Dermis microvascular lymphatic vessel endothelial cell (primary cell): ENCODE measurements at regions not wholly inside any gene's neighbourhood (a gene's known extent, or its start where the extent isn't known, plus 50 kb on each side); places are given as distances from the start of the nearest gene placed in this dataset.

Experiments used
- DNase-seq, 2 donors: peaks; one replicate each; pipeline versions ENCODE4 v3.0.0 to v3.0.0-alpha.2; 2010; ENCODE audit warnings: low read depth in 2 of 2

DNA sequence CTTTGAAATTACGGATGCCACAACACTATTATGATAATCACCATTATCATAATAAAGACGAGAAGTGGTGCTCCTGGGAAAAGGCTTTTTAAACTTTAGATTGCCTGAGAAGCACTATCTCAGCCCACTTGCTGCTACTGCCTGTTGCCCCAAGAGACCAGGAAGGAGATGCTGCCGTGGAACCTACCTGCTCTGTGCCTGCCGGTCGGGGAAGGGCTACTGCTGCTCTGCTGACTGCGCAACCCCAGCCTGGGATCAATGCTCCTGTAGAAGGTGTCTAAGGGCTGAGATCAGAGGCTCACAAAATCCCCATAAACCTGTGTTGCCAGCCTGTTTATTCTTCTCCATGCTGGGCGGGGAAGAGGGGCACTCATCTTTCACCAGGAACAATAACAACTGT, 145.3 kb upstream of the VCX3B start:
- DNase-seq = no peak

DNA sequence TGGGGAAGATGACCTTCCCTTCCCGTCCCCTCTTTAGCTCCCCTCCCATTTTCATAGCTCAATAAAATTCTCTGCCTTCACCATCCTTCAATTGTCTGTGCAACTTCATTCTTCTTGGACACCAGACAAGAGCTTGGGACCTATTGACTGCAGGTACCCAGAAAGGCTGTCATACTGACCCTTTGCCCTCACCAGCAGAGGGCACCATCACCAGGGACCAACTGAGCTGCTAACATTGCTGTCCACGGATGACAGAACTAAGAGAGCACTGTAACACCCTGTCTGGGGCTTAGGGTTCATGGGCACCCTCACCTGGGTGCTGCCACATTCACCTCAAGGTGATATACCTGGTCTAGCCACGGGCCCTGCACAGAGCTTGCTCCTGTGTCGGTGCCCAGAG, 141.3 kb upstream of the VCX3B start:
- no peak for DNase-seq

DNA sequence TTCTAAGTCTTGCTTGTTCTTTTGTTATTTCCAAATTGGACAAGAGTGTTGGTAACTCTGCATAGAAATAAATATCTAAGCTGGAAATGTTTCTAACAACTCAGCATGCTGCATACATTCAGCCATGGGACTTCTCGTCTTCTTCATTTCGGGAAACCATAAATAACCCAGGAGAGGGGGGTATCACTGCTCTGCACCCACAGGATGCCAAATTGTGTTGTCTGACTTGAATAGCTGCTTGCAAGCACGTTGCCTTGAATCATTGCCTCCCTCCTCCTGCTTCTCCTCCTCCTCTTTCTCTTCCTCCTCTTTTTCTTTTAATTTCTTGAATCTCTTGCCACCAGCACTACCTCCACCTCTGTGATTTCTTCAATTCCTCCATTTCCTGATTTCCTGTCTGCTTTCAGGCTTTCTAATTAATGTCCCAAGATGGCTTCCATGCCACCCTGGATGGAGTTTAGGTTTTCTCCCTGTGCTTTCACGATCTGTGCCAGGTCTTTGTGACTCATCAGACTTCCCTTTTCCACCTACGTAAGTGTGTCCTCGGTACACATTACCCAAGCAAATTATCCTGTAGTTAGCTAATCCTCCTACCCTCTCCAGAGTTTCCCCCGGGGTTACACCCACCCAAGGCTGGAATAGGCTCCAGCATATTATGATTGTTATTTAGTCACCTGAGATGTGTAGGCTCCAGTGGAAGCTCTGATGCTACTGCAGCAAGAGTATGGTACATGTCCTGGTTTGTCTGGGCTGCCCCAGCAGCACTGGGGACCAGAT, 122.6 kb upstream of the VCX3B start:
- DNase-seq = no peak

GRCh38 chrX:8345473-8345872, 119.2 kb upstream of the VCX3B start:
- DNase-seq = no peak

DNA sequence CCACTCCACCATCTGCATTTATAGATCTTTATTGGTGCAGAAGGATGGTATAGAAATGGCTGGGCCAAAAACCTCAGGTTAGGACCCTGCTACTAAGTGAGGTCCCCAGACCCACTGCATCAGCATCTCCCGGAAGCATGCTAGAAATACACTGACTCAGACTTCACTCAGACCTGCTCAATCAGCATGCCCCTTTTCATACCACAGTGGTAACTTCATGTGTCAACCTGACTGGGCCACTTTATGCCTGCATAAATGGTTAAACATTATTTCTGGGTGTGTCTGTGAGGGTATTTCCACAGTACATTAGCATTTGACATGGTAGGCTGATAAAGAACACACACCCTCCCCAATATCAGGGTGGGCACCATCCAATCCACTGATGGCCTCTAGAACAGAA, 118.6 kb upstream of the VCX3B start:
- DNase-seq = no peak

GRCh38 chrX:8346892-8347291, 117.7 kb upstream of the VCX3B start:
- DNase-seq = no peak

DNA sequence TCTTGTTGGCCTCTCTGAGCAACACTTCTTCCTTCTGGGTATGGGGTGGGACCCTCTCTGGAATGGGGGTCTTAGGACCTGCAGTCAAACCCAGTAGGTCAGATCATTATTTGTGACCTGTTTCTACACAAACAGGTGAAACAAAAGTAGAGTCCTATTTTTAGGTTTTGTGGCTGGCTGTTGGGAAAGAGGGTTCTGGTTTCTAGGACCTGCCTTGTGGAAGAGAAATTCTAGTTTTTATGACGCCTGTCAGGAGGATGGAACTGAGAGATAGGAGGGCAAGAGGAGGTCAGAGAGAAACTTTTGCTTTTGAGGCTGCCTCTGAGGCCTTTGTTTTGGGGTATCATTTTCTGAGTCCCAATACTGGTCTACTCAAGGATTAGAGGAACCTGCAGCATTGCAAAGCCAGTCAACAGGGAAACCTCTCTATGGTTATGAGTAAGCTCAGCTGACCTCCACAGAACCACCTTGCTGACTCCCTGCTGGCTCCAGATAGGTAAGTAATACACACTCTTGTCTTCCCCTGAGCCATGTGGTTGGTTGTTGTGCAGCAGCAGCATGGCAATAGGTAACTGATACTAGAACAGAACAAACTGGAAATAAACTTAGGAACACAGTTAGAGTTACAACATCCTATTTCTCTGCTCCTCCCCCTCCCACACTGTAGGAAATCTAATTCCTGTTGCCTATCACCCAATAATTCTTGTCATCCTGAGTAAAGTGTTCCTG, 114.7 kb upstream of the VCX3B start:
- DNase-seq = no peak

DNA sequence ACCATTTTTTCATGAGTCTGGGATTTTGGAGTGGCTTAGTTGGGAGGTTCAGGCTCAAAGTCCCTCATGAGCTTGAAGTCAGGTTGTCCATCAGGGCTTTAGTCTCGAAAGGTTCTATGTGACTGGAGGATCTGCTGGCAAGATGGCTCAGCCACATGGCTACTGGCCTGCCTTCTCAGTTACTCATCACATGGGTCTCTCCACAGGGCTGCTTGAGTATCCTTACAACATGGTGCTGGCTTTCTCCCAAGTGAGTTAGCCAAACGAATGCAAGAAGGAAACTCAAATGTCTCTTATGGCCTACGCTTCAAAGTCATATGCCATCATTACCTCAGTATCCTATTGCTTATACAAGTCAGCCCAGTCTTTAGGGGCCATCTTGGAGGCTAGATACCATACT, 106.3 kb upstream of the VCX3B start:
- DNase-seq = no peak

DNA sequence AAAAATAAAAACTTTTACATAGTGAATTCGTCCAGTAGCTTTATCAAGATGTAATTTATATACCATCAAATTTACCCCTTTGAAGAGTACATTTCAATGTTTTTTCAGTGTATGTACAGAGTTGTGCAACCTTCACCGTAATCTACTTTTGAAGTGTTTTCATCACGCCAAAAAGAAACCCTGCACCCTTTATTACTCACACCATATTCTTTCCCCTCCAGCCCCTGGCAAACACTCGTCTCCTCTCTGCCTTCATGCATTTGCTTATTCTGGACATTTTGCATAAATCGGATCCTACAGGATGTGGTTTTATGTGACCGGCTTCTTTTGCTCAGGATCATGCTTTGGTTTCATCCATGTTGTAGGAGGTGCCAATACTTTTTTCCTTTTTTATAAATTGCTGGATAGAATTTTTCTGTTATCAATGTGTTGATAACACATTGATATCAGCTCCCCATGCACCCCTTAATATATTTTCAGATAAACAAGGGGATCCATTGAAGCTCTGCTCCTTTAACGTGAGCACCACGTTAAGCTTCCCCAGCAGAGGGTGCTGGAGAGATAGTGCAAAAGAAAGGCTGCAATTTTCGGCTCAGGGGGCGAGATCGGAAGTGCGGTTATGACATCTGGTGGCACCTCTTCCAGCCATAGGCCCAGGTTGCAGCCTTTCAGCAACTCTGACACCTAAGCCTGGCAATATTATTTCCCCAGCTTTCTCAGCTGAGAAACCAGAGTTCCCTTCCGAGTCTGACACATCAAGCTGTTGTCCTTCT, 100.1 kb upstream of the VCX3B start:
- DNase-seq = no peak

DNA sequence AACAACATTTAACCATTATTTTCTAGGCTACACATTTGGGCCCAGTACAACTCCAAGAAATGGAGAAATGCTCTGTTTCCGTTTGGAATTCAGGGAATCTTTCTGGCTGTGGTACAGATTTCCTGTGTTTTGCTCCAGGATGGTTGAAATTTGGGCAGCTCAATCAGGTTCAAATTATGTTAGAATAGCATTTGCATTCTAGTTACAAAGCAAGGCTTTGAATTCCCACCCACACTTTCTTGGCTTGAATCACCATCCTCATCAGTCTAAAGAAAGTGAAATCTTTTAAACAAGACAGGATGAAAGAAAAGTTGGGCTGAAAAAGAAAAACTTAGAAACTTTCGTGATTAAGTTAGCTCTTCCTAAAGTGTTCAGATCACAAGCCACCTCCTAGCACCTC, 98.1 kb upstream of the VCX3B start:
- DNase-seq = no peak

DNA sequence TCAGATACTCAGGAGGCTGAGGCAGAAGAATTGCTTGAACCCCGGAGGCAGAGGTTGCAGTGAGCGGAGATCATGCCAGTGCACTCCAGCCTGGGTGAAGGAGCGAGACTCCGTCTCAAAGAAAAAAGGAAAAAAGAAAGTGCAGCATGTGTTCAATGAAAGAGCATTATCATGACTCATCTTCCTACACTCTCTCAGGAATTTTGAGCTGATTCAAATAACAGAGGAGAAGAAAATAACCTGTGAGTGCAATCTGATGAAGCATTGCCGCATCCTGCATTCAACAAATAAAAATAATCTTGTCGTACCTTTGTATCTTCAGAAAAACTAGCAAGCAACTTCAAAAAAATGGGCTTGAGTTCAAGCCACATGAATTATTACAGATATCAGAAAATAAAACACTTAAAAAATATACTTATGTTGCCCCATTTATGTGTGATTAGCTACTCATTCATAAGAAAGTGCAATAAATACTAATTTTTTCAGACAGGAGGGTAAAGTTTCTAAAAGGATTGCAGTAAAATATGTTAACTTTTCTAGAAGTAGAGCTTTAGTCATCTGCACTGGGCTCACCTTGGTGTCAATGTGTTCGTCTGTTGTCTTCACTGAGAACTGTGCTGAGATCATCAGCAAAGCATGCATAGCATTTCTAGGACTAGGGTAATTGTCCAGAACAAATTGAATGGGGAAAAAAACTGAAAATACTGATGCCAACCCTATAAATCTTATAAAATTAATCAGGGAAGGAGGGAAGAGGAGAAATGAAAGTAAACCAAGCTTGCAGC, 90.4 kb upstream of the VCX3B start:
- no peak for DNase-seq

GRCh38 chrX:8377041-8377440, 87.6 kb upstream of the VCX3B start:
- no peak for DNase-seq

GRCh38 chrX:8390771-8391170, 73.9 kb upstream of the VCX3B start:
- no peak for DNase-seq

GRCh38 chrX:8403988-8404387, 60.6 kb upstream of the VCX3B start:
- no peak for DNase-seq

- no peak for DNase-seq
Observed at GRCh38 chrX:8404471-8404870, 60.2 kb upstream of the VCX3B start.

GRCh38 chrX:8404926-8405325, 59.7 kb upstream of the VCX3B start:
- no peak for DNase-seq

- DNase-seq = no peak
Observed at GRCh38 chrX:8405631-8406030, 59.0 kb upstream of the VCX3B start.

DNA sequence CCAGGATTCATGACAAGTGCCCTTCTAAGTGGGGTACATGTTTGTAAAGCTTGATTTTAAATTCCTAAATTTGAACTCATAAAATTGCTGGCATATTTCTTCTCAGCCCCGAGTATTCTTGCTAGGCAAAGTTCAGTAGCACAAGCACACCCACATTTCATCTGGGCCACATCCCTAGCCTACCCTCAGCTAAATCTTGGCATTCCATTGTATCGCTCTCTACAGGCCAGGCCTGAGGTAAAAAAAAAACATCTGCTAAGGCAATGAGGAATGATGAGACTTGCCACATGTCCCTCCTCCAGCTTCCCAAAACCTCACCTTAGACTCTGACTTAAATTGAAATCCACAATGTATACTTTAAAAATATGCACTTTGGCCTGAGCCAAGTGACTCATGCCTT, 51.4 kb upstream of the VCX3B start:
- no peak for DNase-seq
